ENCODE measurements at regions not wholly inside any gene's neighbourhood (a gene's known extent, or its start where the extent isn't known, plus 50 kb on each side); places are given as distances from the start of the nearest gene placed in this dataset.
A peak's percentile ranks its signal among the peaks of the same experiment; 100 is the strongest.

DNA sequence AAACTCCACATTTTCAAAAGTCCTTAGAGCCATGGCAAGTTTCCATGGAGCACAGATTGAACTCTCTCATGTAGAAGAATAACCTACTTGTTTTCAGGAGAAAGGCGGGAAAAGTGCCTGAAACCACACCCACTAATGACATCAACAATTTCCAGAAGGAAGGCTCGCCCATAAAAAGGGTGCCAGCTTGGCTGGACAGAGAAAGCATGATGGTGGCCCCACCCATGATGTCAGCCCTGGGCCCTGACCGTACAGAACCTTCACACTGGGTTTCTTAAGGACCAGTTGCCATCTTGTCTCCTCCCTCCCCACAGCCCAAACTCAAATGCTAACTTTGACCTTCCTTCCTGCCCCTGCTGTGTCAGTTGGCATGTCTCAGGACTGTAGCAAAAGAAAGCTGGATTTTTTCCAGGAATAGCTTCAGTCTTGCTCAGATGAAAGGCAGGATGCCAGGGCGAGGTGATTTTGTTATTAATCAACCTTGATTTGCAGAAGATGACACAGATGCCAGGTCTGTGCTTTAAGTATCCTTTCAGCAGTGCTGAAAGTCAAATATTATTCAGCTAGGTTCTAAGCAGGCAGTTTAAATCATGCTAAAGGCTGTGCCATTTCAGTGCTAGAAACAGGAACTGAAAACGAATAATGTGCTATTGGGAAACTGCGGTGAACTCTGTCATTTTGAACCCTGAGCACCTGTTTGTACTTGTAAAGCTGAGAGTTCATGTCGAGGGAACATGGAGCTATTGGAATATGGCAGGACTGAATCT is 89.5 kb upstream of the RFC3 start:
- TF ChIP-seq YY1 (IDR thresholded peaks at IDR 0.05; ENCODE audit: low read depth, low read length) (peak; percentile 53), POLR2AphosphoS5 (IDR thresholded peaks at IDR 0.05; ENCODE audit: low read length) (no peak), POLR2A (IDR thresholded peaks at IDR 0.05; ENCODE audit: low read depth, low read length) (no peak; the same call in 1 of the 2 replicates)
- TF ChIP-seq, protein P1, sequence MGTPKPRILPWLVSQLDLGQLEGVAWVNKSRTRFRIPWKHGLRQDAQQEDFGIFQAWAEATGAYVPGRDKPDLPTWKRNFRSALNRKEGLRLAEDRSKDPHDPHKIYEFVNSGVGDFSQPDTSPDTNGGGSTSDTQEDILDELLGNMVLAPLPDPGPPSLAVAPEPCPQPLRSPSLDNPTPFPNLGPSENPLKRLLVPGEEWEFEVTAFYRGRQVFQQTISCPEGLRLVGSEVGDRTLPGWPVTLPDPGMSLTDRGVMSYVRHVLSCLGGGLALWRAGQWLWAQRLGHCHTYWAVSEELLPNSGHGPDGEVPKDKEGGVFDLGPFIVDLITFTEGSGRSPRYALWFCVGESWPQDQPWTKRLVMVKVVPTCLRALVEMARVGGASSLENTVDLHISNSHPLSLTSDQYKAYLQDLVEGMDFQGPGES (IDR thresholded peaks at IDR 0.05), result no peak
- TF ChIP-seq, protein P2, sequence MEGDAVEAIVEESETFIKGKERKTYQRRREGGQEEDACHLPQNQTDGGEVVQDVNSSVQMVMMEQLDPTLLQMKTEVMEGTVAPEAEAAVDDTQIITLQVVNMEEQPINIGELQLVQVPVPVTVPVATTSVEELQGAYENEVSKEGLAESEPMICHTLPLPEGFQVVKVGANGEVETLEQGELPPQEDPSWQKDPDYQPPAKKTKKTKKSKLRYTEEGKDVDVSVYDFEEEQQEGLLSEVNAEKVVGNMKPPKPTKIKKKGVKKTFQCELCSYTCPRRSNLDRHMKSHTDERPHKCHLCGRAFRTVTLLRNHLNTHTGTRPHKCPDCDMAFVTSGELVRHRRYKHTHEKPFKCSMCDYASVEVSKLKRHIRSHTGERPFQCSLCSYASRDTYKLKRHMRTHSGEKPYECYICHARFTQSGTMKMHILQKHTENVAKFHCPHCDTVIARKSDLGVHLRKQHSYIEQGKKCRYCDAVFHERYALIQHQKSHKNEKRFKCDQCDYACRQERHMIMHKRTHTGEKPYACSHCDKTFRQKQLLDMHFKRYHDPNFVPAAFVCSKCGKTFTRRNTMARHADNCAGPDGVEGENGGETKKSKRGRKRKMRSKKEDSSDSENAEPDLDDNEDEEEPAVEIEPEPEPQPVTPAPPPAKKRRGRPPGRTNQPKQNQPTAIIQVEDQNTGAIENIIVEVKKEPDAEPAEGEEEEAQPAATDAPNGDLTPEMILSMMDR (IDR thresholded peaks at IDR 0.05 in 2 of 3, conservative IDR thresholded peaks at IDR 0.05 in 1 of 3; ENCODE audit: control insufficient read depth in 2 of 3, extremely low read depth in 1 of 3, insufficient read depth in 1 of 3, low read depth in 3 of 3, low read length in 3 of 3), result no peak

Data from GM12878 (cell line).